ENCODE measurements at regions not wholly inside any gene's neighbourhood (a gene's known extent, or its start where the extent isn't known, plus 50 kb on each side); places are given as distances from the start of the nearest gene placed in this dataset.
"Not testable (repeated sequence)": the region's sequence is repeated elsewhere in the genome, so short reads cannot be mapped to it uniquely, and the experiment has no call there.

DNA sequence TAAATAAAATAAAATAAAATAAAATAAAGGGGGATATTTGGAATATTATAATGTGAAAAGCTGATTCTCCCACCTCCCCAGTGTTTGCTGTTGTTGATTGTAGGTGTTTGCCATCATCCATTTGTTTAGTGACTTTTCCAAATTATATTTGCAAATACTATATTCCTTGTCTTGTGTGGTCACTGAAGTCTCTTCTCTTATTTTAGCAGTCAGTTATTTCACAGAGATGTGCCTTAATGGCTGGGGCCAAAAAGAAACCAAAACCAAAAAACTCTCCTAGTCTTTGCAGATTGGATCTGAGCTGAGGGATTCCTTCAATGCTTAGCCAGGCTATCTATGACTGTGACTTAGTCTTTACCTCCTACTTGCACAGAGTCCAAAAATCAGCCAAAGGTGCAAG lies 70.9 kb upstream of the ZNF169 start:
- peaks cover 8% of the 10 kb centered on the region for H3F3A ChIP-seq (ENCODE audit: control insufficient read depth, insufficient read depth)
- H3K27ac ChIP-seq (ENCODE audit: low read depth, low read length): no peak overlapping the region
- H3K36me3 ChIP-seq (ENCODE audit: control insufficient read depth, low read length): no peaks in the 10 kb centered on the region
- H4K20me1 ChIP-seq (ENCODE audit: control insufficient read depth, insufficient read depth, low read depth, low read length): no peaks in the 10 kb centered on the region
- no peak overlapping the region for H3K4me3 ChIP-seq (ENCODE audit: low read length)
- no peaks in the 10 kb centered on the region for H3K27me3 ChIP-seq (ENCODE audit: control insufficient read depth, low read length)
- H3K4me1 ChIP-seq (ENCODE audit: control insufficient read depth, low read length): no peaks in the 10 kb centered on the region
- H3K79me2 ChIP-seq (ENCODE audit: control insufficient read depth, low read length): no peaks in the 10 kb centered on the region
- H3K4me2 ChIP-seq (ENCODE audit: low read length): no peak overlapping the region
- H3K9me2 ChIP-seq (replicated peaks; ENCODE audit: control insufficient read depth, low read length): no peaks in the 10 kb centered on the region
- peaks cover 5% of the 10 kb centered on the region; the same call in 1 of the 2 replicates for H3K9me3 ChIP-seq (ENCODE audit: control insufficient read depth, insufficient read depth, low read length)
- no peak for TF ChIP-seq EZH2phosphoT487 (IDR thresholded peaks at IDR 0.05; ENCODE audit: borderline replicate concordance, low read length)
- TF ChIP-seq, protein P1, sequence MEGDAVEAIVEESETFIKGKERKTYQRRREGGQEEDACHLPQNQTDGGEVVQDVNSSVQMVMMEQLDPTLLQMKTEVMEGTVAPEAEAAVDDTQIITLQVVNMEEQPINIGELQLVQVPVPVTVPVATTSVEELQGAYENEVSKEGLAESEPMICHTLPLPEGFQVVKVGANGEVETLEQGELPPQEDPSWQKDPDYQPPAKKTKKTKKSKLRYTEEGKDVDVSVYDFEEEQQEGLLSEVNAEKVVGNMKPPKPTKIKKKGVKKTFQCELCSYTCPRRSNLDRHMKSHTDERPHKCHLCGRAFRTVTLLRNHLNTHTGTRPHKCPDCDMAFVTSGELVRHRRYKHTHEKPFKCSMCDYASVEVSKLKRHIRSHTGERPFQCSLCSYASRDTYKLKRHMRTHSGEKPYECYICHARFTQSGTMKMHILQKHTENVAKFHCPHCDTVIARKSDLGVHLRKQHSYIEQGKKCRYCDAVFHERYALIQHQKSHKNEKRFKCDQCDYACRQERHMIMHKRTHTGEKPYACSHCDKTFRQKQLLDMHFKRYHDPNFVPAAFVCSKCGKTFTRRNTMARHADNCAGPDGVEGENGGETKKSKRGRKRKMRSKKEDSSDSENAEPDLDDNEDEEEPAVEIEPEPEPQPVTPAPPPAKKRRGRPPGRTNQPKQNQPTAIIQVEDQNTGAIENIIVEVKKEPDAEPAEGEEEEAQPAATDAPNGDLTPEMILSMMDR (IDR thresholded peaks at IDR 0.05; ENCODE audit: low read depth, low read length, poor library complexity, severe bottlenecking): no peak

DNA sequence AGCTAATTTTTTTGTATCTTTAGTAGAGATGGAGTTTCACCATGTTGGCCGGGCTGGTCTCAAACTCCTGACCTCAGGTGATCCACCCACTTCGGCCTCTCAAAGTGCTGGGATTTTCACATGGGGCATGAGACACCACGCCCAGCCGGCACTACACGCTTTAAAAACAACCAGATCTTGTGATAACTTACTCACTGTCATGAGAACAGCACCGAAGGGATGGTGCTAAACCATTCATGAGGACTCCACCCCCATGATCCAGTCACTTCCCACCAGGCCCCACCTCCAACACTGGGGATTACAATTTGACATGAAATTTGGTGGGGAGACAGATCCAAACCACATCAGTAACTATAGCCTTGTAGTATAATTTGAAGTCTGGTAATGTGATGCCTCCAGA lies 67.4 kb upstream of the ZNF169 start:
- not testable (repeated sequence) for H3K79me2 ChIP-seq (ENCODE audit: control insufficient read depth, low read length); H3K36me3 ChIP-seq (ENCODE audit: control insufficient read depth, low read length); H3K4me2 ChIP-seq (ENCODE audit: low read length); H3K27ac ChIP-seq (ENCODE audit: low read depth, low read length); H3K4me1 ChIP-seq (ENCODE audit: control insufficient read depth, low read length); H3K27me3 ChIP-seq (ENCODE audit: control insufficient read depth, low read length); H3K4me3 ChIP-seq (ENCODE audit: low read length); H3F3A ChIP-seq (ENCODE audit: control insufficient read depth, insufficient read depth); H4K20me1 ChIP-seq (ENCODE audit: control insufficient read depth, insufficient read depth, low read depth, low read length); H3K9me3 ChIP-seq (ENCODE audit: control insufficient read depth, insufficient read depth, low read length); H3K9me2 ChIP-seq (replicated peaks; ENCODE audit: control insufficient read depth, low read length)

DNA sequence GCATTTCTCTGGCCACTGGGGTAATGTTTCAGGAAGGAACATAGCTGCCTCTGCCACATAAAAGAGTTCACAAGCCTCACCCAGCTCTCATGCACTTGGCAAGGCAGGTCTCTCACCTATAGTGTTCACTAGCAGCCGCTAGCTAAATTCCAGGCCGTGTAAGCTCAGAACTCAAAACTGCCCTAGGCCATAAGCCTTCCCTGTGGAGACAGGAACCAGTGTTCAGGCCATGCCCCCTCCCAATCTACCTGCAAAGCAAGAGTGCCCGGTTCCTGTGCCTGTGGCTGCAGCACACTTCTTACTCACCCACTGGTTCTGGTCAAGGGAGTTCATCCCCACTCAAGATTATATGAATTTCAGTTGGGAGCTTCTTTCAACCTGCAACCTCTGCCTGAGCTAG lies 60.7 kb upstream of the ZNF169 start:
- Histone ChIP-seq H3K4me2 (ENCODE audit: low read length) (no peak overlapping the region), H3K4me1 (ENCODE audit: control insufficient read depth, low read length) (peaks cover 10% of the 10 kb centered on the region), H3K9me3 (ENCODE audit: control insufficient read depth, insufficient read depth, low read length) (peaks cover 2% of the 10 kb centered on the region; the same call in 1 of the 2 replicates), H3F3A (ENCODE audit: control insufficient read depth, insufficient read depth) (no peaks in the 10 kb centered on the region), H3K9me2 (replicated peaks; ENCODE audit: control insufficient read depth, low read length) (no peaks in the 10 kb centered on the region), H4K20me1 (ENCODE audit: control insufficient read depth, insufficient read depth, low read depth, low read length) (no peaks in the 10 kb centered on the region), H3K4me3 (ENCODE audit: low read length) (no peak overlapping the region), H3K36me3 (ENCODE audit: control insufficient read depth, low read length) (no peaks in the 10 kb centered on the region), H3K27ac (ENCODE audit: low read depth, low read length) (no peak overlapping the region), H3K27me3 (ENCODE audit: control insufficient read depth, low read length) (no peaks in the 10 kb centered on the region), H3K79me2 (ENCODE audit: control insufficient read depth, low read length) (no peaks in the 10 kb centered on the region)
- TF ChIP-seq EZH2phosphoT487 (IDR thresholded peaks at IDR 0.05; ENCODE audit: borderline replicate concordance, low read length): no peak
- TF ChIP-seq, protein P1 (IDR thresholded peaks at IDR 0.05; ENCODE audit: low read depth, low read length, poor library complexity, severe bottlenecking): no peak

- H3K4me1 ChIP-seq (ENCODE audit: control insufficient read depth, low read length): peaks cover 17% of the 10 kb centered on the region
- H3K27ac ChIP-seq (ENCODE audit: low read depth, low read length): no peak overlapping the region
- H3K27me3 ChIP-seq (ENCODE audit: control insufficient read depth, low read length): no peaks in the 10 kb centered on the region
- H3F3A ChIP-seq (ENCODE audit: control insufficient read depth, insufficient read depth): no peaks in the 10 kb centered on the region
- no peak overlapping the region for H3K4me2 ChIP-seq (ENCODE audit: low read length)
- no peaks in the 10 kb centered on the region for H3K36me3 ChIP-seq (ENCODE audit: control insufficient read depth, low read length)
- no peak for TF ChIP-seq EZH2phosphoT487 (IDR thresholded peaks at IDR 0.05; ENCODE audit: borderline replicate concordance, low read length)
- TF ChIP-seq, protein P1 (IDR thresholded peaks at IDR 0.05; ENCODE audit: low read depth, low read length, poor library complexity, severe bottlenecking): no peak
- H3K4me3 ChIP-seq (ENCODE audit: low read length): no peak overlapping the region
- H3K79me2 ChIP-seq (ENCODE audit: control insufficient read depth, low read length): no peaks in the 10 kb centered on the region
- H3K9me3 ChIP-seq (ENCODE audit: control insufficient read depth, insufficient read depth, low read length): peaks cover 8% of the 10 kb centered on the region; the same call in 1 of the 2 replicates
- H4K20me1 ChIP-seq (ENCODE audit: control insufficient read depth, insufficient read depth, low read depth, low read length): no peaks in the 10 kb centered on the region
- H3K9me2 ChIP-seq (replicated peaks; ENCODE audit: control insufficient read depth, low read length): no peaks in the 10 kb centered on the region
Measured at GRCh38 chr9:94199776-94200175, 59.3 kb upstream of the ZNF169 start.

Data from DOHH2 (cell line).